Transverse colon (tissue), 4 donors: ENCODE measurements at regions not wholly inside any gene's neighbourhood (a gene's known extent, or its start where the extent isn't known, plus 50 kb on each side); places are given as distances from the start of the nearest gene placed in this dataset.

Experiments
- CTCF ChIP-seq, 5 experiments: fragments of 200-600 bp in 3 of 5; fragments of 450-650 bp in 2 of 5; sonication (generic) in 3 of 5; IDR thresholded peaks; 1 replicate in 2 of 5; 2 replicates in 3 of 5; pipeline ENCODE4 v1.5.1; 2016 to 2017; ENCODE audit warnings: antibody characterized with exemption in 5 of 5, inconsistent platforms in 3 of 5, mild to moderate bottlenecking in 2 of 5, moderate library complexity in 1 of 5
- POLR2A ChIP-seq: fragments of 450-650 bp; IDR thresholded peaks from one replicate; pipeline ENCODE4 v1.6.1; 2016; ENCODE audit warnings: antibody characterized with exemption, mild to moderate bottlenecking, moderate library complexity
- POLR2AphosphoS5 ChIP-seq, 3 donors: sonication (generic); formaldehyde crosslinking; IDR thresholded peaks; one replicate each; pipeline ENCODE4 v1.6.1; 2016; ENCODE audit warnings: antibody characterized with exemption in 3 of 3

- TF ChIP-seq POLR2A, result no peak
- no peak for TF ChIP-seq CTCF (IDR thresholded peaks at IDR 0.05)
- no peak for TF ChIP-seq POLR2AphosphoS5 (IDR thresholded peaks at IDR 0.05)
These were observed 608.6 kb upstream of the MARCKS start for GRCh38 chr6:113248532-113248931.
